Colonic mucosa (tissue), 4 donors: ENCODE measurements at regions not wholly inside any gene's neighbourhood (a gene's known extent, or its start where the extent isn't known, plus 50 kb on each side); places are given as distances from the start of the nearest gene placed in this dataset.
A peak's percentile ranks its signal among the peaks of the same experiment; 100 is the strongest.

ENCODE experiments used
- DNase-seq: peaks from one replicate; pipeline ENCODE4 v3.0.0-alpha.2; 2020
- H3K27ac ChIP-seq: fragments of 200-600 bp; one replicate; pipeline ENCODE4 v1.8.0; 2021
- H3K27me3 ChIP-seq: fragments of 200-600 bp; one replicate; pipeline ENCODE4 v1.8.0; 2021
- H3K36me3 ChIP-seq: fragments of 200-600 bp; one replicate; pipeline ENCODE4 v1.8.0; 2021
- H3K4me1 ChIP-seq: fragments of 200-600 bp; one replicate; pipeline ENCODE4 v1.8.0; 2021; ENCODE audit warnings: mild to moderate bottlenecking
- H3K4me3 ChIP-seq: fragments of 200-600 bp; one replicate; pipeline ENCODE4 v1.8.0; 2021
- H3K9ac ChIP-seq, 2 donors: one replicate each; pipeline ENCODE4 v1.7.0; 2013; ENCODE audit warnings: control low read depth in 2 of 2, low read depth in 2 of 2, low read length in 2 of 2
- H3K9me3 ChIP-seq: fragments of 200-600 bp; one replicate; pipeline ENCODE4 v1.8.0; 2021
- intact Hi-C: fragments of 100-400 bp; cut with DNase I; formaldehyde crosslinking; loops from one replicate; pipeline ENCODE4 v1.14.1; 2022
- TF ChIP-seq, protein P1 (sequence below): fragments of 200-600 bp; IDR thresholded peaks from one replicate; pipeline ENCODE4 v1.8.0; 2022; ENCODE audit warnings: antibody characterized with exemption, mild to moderate bottlenecking
- donor health status: healthy.
- donor health status: DM: no; HTN: no; CAD: no.
- donor health status: DM: no; HTN: no; CAD: no.

DNA sequence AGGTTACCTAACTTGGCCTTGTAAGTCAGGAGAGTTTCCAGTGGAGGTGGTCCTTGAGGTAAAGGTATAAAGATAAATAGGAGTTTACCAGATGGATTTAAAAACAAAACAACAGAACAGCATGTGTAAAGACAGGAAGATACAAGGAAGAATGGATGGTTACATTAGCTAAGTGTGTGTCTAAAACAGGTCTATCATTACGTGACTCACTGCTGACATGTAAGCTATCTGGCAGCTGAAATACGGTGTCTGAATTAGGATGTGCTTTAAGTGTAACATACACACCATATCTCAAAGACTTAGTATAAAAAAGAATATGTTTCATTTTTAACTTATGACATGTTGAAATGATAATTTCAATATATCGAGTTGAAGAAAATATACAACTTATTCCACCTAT is 405.1 kb upstream of the ADAMTSL1 start:
- H3K27me3 ChIP-seq = no peaks in the 10 kb centered on the region
- TF ChIP-seq, protein P1, sequence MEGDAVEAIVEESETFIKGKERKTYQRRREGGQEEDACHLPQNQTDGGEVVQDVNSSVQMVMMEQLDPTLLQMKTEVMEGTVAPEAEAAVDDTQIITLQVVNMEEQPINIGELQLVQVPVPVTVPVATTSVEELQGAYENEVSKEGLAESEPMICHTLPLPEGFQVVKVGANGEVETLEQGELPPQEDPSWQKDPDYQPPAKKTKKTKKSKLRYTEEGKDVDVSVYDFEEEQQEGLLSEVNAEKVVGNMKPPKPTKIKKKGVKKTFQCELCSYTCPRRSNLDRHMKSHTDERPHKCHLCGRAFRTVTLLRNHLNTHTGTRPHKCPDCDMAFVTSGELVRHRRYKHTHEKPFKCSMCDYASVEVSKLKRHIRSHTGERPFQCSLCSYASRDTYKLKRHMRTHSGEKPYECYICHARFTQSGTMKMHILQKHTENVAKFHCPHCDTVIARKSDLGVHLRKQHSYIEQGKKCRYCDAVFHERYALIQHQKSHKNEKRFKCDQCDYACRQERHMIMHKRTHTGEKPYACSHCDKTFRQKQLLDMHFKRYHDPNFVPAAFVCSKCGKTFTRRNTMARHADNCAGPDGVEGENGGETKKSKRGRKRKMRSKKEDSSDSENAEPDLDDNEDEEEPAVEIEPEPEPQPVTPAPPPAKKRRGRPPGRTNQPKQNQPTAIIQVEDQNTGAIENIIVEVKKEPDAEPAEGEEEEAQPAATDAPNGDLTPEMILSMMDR = no peak
- no peaks in the 10 kb centered on the region for H3K36me3 ChIP-seq
- H3K4me3 ChIP-seq = no peak overlapping the region
- no peaks in the 10 kb centered on the region for H3K4me1 ChIP-seq
- no peaks in the 10 kb centered on the region for H3K9me3 ChIP-seq
- DNase-seq = no peak
- H3K27ac ChIP-seq = no peak overlapping the region
- no peak overlapping the region for H3K9ac ChIP-seq
- intact Hi-C loops = no loop called here

DNA sequence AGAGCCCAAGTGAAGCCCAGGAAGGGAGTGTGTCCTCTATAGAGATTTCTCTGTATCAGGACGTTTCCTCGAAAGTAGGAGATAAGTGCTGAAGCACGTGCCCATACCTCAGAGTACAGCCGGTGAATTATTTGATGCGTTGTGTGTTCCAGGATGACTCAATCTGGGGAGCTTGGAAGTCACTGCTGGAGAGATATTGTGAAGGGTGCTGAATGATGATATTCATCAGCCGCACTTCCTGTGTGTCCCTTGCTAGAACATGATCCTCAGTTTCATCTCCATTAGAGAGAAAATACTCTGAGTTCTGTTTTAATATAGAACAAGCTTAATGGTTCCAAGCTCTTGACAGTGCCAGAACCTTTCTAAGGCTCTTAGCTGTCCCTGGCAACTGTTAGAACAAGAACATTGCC is 402.3 kb upstream of the ADAMTSL1 start:
- Histone ChIP-seq H3K9ac (no peak overlapping the region), H3K27ac (no peak overlapping the region), H3K9me3 (no peaks in the 10 kb centered on the region), H3K36me3 (no peaks in the 10 kb centered on the region), H3K4me1 (no peaks in the 10 kb centered on the region), H3K4me3 (no peak overlapping the region), H3K27me3 (no peaks in the 10 kb centered on the region)
- intact Hi-C loops = no loop called here
- TF ChIP-seq, protein P1 = no peak
- no peak for DNase-seq

DNA sequence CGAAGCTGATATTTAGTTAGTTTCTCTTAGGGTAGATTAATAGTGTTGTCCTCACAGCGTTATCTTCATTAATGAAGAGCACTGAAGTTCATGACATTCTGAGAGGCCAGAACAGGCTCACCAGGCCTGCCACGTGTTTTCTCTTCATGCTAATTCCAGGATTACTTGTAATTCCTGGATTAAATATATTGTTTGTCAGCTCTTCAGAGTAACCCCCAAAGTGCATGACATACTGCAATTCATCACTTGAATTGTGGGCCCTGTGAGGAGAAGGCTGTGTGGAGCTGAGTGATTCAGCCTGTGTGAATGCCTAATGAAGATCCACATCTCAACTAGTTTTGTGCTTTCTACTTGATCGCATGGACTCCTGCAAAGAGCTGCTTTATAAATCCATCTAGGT is 401.0 kb upstream of the ADAMTSL1 start:
- Histone ChIP-seq H3K9me3 (no peaks in the 10 kb centered on the region), H3K36me3 (no peaks in the 10 kb centered on the region), H3K4me3 (no peak overlapping the region), H3K27ac (no peak overlapping the region), H3K9ac (no peak overlapping the region), H3K27me3 (no peaks in the 10 kb centered on the region), H3K4me1 (no peaks in the 10 kb centered on the region)
- TF ChIP-seq, protein P1 = no peak
- intact Hi-C loops = no loop called here
- no peak for DNase-seq

DNA sequence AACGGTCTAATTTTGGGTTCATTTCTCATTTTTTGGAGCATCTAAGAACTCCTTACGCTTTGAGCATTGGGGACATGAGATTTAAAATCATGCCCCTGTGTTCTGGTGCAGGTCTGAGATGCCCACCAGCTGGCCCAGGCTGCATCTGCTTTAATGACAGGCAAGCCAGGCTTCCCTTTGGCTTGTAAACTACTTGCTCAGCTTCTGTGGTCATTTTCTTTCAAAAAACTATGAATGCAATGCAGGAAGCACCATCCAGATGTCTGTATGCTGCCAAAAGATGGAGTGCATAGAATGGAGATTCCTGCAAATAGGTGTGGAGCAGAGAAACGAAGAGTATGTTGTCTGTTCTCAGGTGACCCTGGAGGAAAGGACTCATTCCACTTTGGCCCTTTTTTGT is 399.9 kb upstream of the ADAMTSL1 start:
- Histone ChIP-seq H3K27me3 (no peaks in the 10 kb centered on the region), H3K4me1 (no peaks in the 10 kb centered on the region), H3K9me3 (no peaks in the 10 kb centered on the region), H3K27ac (peak overlapping the region; percentile 26), H3K4me3 (no peak overlapping the region), H3K9ac (peak overlapping the region in 1 of 2 donors; percentile 32), H3K36me3 (no peaks in the 10 kb centered on the region)
- DNase-seq = no peak
- intact Hi-C loops = no loop called here
- TF ChIP-seq, protein P1 = no peak

DNA sequence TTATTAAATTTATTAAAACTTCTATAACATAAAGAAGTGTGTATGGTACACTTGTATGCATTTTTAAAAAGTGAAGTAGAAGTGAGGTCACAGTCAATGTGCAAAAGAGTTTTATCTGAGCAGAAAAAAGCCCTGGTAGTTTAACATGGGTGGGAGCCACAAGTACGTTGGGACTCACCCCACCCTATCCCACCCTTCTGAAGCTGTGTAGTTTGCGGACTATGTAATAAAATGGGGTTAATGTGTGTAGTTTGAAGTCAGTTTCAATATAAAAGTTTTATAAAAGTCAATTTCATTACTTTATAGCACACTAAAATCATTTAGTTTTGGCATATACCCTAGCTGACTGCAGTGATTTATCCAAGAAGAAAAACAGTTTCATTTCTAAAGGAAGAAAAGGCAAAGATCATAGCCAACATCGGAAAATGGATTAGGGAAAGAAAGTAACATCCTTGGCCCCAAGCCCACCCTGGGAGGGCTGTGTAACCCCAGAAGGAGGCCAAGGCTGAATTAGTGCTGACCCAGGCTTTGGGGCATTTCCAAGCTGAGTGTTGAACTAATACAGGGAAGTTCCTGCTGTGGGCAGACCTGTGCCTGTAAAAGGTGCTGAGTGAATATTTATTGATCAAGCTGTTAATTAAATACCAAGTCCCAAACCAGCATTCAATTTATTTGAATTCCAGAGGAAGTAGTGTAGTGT is 398.6 kb upstream of the ADAMTSL1 start:
- Histone ChIP-seq H3K9me3 (no peaks in the 10 kb centered on the region), H3K4me1 (no peaks in the 10 kb centered on the region), H3K27ac (peak overlapping the region; percentile 69), H3K36me3 (no peaks in the 10 kb centered on the region), H3K4me3 (no peak overlapping the region), H3K27me3 (no peaks in the 10 kb centered on the region), H3K9ac (no peak overlapping the region)
- DNase-seq = peak; percentile 87
- intact Hi-C loops = no loop called here
- TF ChIP-seq, protein P1 = no peak
